ENCODE measurements at regions not wholly inside any gene's neighbourhood (a gene's known extent, or its start where the extent isn't known, plus 50 kb on each side); places are given as distances from the start of the nearest gene placed in this dataset.

GRCh38 chr1:54460351-54460750 is 54.2 kb upstream of the SSBP3 start:
- no peak for DNase-seq (ENCODE audit: low read depth)
- no peak for TF ChIP-seq CTCF (IDR thresholded peaks at IDR 0.05; ENCODE audit: low read length, missing control alignments)
- no peak overlapping the region for H3K4me3 ChIP-seq (replicated peaks; ENCODE audit: low read depth, low read length)

GRCh38 chr1:54459726-54460191 is 53.6 kb upstream of the SSBP3 start:
- TF ChIP-seq CTCF (IDR thresholded peaks at IDR 0.05; ENCODE audit: low read length, missing control alignments) = no peak
- no peak overlapping the region for H3K4me3 ChIP-seq (replicated peaks; ENCODE audit: low read depth, low read length)

GRCh38 chr1:54459140-54459539 is 52.9 kb upstream of the SSBP3 start:
- TF ChIP-seq CTCF (IDR thresholded peaks at IDR 0.05; ENCODE audit: low read length, missing control alignments) = no peak

More at GRCh38 chr1:54459726-54460191, 53.6 kb upstream of the SSBP3 start:
- no peak for DNase-seq (ENCODE audit: low read depth)

GRCh38 chr1:54456921-54457529 is 50.8 kb upstream of the SSBP3 start:
- no peak overlapping the region for H3K4me3 ChIP-seq (replicated peaks; ENCODE audit: low read depth, low read length)
- no peak for TF ChIP-seq CTCF (IDR thresholded peaks at IDR 0.05; ENCODE audit: low read length, missing control alignments)
- no peak for DNase-seq (ENCODE audit: low read depth)

More at GRCh38 chr1:54459140-54459539, 52.9 kb upstream of the SSBP3 start:
- no peak for DNase-seq (ENCODE audit: low read depth)
- no peak overlapping the region for H3K4me3 ChIP-seq (replicated peaks; ENCODE audit: low read depth, low read length)

- no peak for TF ChIP-seq CTCF (IDR thresholded peaks at IDR 0.05; ENCODE audit: low read length, missing control alignments)
- H3K4me3 ChIP-seq (replicated peaks; ENCODE audit: low read depth, low read length) = no peak overlapping the region
- no peak for DNase-seq (ENCODE audit: low read depth)
Observed at GRCh38 chr1:54456361-54456760, 50.2 kb upstream of the SSBP3 start.
